Stimulated activated CD8-positive, alpha-beta memory T cell treated with anti-CD3 and anti-CD28 coated beads, Interleukin-7, amount 100 ng/mL, for 1 hour (primary cell): ENCODE measurements at regions not wholly inside any gene's neighbourhood (a gene's known extent, or its start where the extent isn't known, plus 50 kb on each side); places are given as distances from the start of the nearest gene placed in this dataset.
"Not testable (repeated sequence)": the region's sequence is repeated elsewhere in the genome, so short reads cannot be mapped to it uniquely, and the experiment has no call there.

Source experiments
- DNase-seq, 2 donors: peaks; one replicate each; pipeline ENCODE4 v3.0.0-alpha.2; 2020; ENCODE audit warnings: low read depth in 2 of 2

- no peak for DNase-seq
These were observed 188.3 kb upstream of the ANKRD55 start for GRCh38 chr5:56421246-56422075.

DNA sequence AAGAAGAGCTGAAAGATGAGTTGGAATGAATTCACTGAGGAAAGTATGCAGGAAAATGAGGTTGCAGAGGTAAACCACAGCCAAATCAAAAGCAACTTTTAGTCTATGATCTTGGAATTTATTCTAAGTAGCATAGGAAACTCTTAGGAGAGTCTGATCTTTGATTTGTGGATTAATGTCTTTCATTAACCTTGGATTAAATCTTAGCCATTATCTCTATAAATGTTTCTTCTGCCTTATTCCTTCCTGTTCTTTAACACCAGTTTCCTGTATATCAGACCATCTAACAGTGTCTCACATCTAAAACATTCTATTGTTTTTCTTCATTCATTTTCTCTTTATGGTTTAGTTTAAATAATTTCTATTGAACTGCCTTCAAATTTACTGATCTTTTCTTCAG, 187.2 kb upstream of the ANKRD55 start:
- no peak for DNase-seq

GRCh38 chr5:56419667-56420066, 186.5 kb upstream of the ANKRD55 start:
- DNase-seq = no peak

DNA sequence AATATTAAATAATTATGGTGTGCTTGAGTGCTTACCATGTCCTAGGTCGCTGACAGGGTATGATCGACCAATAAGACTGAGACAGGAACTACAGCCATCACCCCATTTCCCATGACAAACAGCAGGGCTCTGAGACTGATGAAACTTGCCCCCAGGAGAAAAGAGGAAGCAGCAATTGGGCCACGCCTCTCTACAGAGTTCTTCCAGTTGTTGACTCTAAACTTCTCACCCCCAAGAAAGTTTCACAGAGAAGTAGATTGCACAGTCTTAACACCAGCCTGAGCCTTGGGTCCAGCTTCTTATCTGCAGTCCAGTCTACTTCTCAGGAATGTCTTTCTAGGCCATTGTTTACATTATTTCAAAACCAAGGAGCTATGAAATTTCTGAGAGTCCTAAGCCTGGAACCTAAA, 182.2 kb upstream of the ANKRD55 start:
- DNase-seq = no peak

GRCh38 chr5:56414066-56414465, 180.9 kb upstream of the ANKRD55 start:
- no peak for DNase-seq

DNA sequence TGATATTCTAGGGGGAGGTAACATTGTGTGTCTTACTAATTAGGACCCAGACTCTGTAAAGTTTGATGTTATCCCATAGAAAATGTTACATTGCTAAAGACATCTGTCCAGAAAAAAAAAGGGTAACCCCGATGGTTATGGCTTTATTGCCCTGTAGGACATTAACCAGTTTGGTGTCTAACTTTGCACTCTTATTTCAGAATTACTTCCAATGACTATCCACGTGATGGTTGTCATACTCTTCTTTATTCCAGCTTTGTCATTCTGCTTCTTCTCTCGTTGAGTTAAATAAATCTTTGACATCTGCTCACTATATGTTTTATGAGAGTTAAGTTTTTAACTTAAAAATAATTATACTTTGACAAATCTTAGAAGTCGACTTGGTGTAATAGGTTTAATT, 180.4 kb upstream of the ANKRD55 start:
- DNase-seq = no peak

- DNase-seq = no peak
These were observed 179.7 kb upstream of the ANKRD55 start for GRCh38 chr5:56412601-56413379.

DNA sequence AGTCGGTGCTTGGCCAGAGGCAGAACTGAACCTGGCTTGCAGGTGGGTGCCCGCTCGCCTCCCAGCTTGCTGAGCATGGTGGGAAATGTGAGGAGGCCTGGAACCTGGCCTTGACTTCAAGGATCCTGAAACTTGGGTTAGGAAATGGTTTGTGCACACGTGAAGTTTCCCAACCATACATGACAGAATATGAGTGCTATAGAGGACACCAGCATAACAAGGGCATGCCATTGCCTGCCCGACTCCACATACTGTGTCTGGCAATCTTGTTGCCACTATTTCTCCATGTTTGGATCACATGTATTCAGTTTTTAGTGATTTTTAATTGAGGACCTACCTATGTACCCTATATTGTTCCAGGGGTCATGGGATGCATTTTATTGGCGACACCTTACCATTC, 177.6 kb upstream of the ANKRD55 start:
- DNase-seq = no peak

- DNase-seq = no peak
These were observed 176.4 kb upstream of the ANKRD55 start for GRCh38 chr5:56409331-56410190.

DNA sequence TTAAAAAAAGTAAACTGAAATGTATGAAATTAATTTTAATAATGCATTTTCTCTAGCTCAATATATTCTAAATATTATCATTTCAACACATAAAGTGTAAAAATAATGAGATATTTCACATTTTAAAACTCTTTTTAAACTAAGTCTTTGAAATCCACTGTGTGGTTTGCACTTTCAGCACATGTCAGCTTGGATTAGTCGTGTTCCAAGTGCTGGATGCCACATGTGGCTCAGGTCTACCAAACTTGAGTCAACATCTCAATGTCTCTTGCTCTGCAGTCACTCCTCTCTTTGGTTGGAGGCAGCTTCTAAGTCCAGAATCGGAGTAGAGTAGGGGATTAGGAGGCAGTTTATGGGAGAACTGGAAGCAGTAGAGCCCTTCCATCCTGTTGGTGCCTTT, 173.7 kb upstream of the ANKRD55 start:
- DNase-seq = no peak

DNA sequence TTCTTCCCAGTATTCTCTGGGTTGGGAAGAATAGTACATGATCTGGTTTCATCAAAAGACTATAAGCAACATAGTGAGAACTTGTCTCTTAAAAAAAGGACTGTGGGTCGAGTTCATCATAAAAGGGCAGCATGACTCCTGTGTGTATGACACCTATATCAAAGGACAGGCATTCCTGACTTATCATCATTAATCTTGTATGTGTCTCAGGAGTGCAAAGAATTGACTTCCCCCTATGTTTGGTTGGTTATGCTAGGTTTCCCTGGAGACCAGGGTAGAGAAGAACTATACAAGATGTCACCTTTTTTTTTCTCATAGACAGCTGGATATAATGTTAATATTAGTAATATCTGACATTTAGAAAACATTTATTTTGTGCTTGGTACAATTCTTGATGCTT, 173.1 kb upstream of the ANKRD55 start:
- no peak for DNase-seq

- DNase-seq = no peak
These were observed 172.2 kb upstream of the ANKRD55 start for GRCh38 chr5:56405116-56405908.

DNA sequence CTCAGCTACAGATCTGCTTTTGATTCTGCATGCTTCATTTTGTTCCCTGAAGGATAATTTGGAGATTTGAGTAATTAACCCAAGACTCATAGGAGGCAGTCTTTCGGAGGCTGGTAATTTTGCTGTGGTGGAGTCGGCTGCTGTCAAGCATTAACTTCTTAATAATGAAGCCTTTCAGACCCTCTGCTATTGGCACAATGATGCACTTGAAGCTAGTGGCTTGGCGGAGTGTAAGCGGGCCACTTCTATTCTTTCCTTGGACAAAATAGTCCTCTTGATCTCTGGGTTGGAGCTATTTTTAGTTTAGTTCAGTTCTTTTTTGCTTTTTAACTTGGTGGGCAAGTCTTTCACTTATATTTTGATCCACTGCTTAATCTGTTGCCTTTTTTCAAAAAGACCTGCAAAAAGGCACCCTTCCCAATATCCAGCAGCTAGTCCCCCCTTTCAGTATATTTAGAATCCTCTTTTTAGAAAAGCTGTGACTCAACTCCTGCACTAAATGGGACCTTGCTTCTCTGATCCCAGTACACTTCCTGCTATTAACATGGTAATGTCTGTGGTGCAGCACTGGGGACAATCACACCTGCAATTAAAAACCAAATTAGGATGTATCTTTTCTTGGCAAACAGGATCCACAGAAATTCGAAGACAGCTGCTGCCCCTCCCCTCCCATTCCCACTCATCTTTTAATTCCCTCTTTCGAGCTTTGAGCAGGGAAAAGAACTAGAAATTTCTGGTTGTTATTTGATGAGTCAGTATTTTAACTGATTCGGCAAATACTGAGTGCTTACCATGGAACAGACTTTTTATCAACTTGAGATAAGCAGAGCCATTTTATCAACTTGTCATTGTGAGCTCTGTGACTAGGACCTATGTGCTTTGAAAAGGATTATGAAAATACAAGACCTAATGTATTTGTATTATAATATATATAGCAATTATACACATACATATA, 169.4 kb upstream of the ANKRD55 start:
- no peak for DNase-seq

DNA sequence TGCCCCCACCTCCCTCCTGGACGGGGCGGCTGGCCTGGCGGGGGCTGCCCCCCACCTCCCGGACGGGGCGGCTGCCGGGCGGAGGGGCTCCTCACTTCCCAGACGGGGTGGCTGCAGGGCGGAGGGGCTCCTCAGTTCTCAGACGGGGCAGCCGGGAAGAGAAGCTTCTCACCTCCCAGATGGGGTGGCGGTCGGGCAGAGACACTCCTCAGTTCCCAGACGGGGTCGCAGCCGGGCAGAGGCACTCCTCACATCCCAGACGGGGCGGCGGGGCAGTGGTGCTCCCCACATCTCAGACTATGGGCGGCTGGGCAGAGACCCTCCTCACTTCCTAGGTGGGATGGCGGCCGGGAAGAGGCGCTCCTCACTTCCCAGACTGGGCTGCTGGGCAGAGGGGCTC, 164.7 kb upstream of the ANKRD55 start:
- not testable (repeated sequence) for DNase-seq

DNA sequence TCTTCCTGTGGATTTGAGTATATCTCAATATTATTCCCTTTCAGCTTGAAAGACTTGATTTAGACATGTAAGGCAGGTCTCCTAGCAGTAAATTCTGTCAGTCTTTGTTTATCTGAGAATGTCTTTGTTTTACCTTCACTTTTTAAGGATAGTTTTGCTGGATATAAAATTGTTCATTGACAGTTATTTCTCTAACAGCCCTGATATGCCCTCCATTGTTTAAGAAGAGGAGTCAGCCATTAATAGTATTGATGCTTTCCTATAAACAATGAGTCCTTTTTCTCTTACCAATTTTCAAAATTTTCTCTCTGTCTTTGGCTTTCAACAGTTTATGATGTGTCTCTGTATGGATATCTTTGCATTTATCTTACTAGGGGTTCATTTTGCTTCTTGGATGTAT, 163.5 kb upstream of the ANKRD55 start:
- no peak for DNase-seq

DNA sequence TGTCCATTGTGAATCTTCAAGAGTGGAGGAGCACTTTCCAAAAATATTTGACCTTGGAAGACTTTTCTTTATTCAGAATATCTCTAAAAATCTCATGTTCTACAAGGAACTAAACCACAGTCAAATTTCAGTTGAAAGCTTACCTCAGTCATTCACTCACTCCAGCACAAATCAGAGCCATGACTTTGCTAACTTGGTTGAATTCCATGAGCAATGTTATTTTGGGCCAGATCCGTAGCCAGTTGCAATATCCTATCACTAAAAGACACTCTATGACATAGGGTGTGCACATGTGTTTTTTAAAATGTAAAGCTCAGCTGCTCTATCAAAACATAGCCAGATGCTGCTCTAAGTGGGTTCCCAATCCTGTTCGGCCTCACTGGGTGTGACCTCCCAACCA, 156.1 kb upstream of the ANKRD55 start:
- no peak for DNase-seq

DNA sequence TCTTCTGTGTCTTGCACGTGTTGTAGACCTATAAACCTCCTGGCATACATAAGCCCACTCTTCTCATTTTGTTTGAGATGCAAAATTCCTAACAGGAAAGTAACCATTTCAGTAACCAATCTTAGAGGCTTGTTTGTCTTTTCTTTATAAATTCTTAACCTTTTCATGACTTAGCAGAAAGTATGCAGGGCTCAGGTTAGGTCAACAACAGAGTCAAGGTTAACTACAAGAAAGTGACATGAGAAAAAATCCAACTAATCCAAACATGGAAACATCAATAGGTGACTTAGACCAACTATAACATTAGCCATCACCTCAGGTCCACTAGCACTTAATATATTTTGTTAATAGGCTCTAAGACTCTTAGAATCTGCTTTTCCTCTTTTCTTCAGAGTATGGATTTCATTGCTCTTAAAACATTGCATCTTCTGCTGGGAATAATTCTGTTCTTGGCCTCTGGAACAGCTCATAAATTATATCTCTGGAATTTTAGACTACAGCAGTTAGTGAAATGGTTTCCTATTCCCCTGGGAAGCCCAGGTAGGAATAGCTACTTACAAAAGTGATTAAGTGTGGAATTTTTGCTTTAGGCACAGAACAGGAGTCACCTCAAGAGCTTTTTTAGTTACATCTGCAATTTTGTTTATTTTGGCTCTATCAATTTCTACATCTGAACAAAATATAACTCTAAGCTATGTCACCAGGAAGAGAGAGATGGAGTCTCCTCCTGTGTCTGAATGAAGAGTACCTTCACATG, 155.3 kb upstream of the ANKRD55 start:
- no peak for DNase-seq

DNA sequence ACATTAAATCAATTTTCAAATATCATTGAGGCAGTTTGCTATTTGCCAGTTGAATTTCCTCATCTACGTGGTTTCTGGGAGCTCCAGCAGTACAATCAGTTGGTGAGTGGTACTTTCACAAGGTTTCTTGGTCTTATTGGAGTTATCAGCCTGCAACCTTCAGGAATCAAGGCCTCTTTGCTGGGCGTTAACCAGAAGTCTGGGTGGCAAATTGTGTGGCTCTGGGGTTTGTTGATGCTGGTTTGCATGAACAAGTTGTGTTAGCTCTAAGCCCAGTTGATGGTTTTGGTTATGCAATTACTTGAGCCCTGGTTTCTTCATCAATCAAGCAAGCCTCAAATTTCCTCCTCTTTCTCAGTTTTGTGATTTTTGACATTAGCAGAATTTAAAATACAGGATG, 152.9 kb upstream of the ANKRD55 start:
- no peak for DNase-seq

GRCh38 chr5:56384186-56384585, 151.1 kb upstream of the ANKRD55 start:
- no peak for DNase-seq

- DNase-seq = no peak
These were observed 150.6 kb upstream of the ANKRD55 start for GRCh38 chr5:56383761-56384160.
